HL-60 (cell line): ENCODE measurements at regions not wholly inside any gene's neighbourhood (a gene's known extent, or its start where the extent isn't known, plus 50 kb on each side); places are given as distances from the start of the nearest gene placed in this dataset.

Source experiments
- DNase-seq, 2 experiments: peaks; one replicate each; pipeline ENCODE4 v3.0.0-alpha.2; 2010 to 2020; ENCODE audit warnings: low read depth in 1 of 2, low spot score in 1 of 2
- H3K27ac ChIP-seq: fragments of 250-450 bp; sonication (Bioruptor Pico); replicated peaks from 2 replicates; pipeline ENCODE4 v1.5.1; 2020; ENCODE audit warnings: mild to moderate bottlenecking, moderate library complexity
- H3K27me3 ChIP-seq: fragments of 250-450 bp; sonication (Bioruptor Pico); 2 replicates; pipeline ENCODE4 v1.5.1; 2021; ENCODE audit warnings: mild to moderate bottlenecking, moderate library complexity; ENCODE audit not compliant: insufficient read depth, poor library complexity, severe bottlenecking
- H3K4me3 ChIP-seq: replicated peaks from 2 replicates; pipeline ENCODE4 v1.5.1; 2011; ENCODE audit warnings: mild to moderate bottlenecking, control low read depth, low read length; ENCODE audit not compliant: insufficient read depth
- CTCF ChIP-seq: IDR thresholded peaks from one replicate; pipeline ENCODE4 v1.5.1; 2011; ENCODE audit warnings: low read length, control low read depth, inconsistent platforms; ENCODE audit not compliant: insufficient read depth
- GABPA ChIP-seq: IDR thresholded peaks from 2 replicates; pipeline ENCODE4 v1.6.1; 2012; ENCODE audit warnings: low read depth
- POLR2AphosphoS5 ChIP-seq: IDR thresholded peaks from 2 replicates; pipeline ENCODE4 v1.6.1; 2012; ENCODE audit warnings: low read depth
- SPI1 ChIP-seq: IDR thresholded peaks from 2 replicates; pipeline ENCODE4 v1.6.1; 2012; ENCODE audit warnings: low read depth, mild to moderate bottlenecking, borderline replicate concordance
- TF ChIP-seq, protein P1 (sequence below): IDR thresholded peaks from 2 replicates; pipeline ENCODE4 v1.6.1; 2012; ENCODE audit warnings: low read depth; ENCODE audit not compliant: insufficient replicate concordance

GRCh38 chr6:142570221-142570671 lies 268.4 kb downstream of the ADGRG6 start:
- Histone ChIP-seq H3K4me3 (no peak overlapping the region), H3K27ac (no peak overlapping the region), H3K27me3 (peaks cover 2% of the 10 kb centered on the region)
- TF ChIP-seq CTCF (no peak), POLR2AphosphoS5 (no peak), SPI1 (no peak), GABPA (no peak)
- TF ChIP-seq, protein P1, sequence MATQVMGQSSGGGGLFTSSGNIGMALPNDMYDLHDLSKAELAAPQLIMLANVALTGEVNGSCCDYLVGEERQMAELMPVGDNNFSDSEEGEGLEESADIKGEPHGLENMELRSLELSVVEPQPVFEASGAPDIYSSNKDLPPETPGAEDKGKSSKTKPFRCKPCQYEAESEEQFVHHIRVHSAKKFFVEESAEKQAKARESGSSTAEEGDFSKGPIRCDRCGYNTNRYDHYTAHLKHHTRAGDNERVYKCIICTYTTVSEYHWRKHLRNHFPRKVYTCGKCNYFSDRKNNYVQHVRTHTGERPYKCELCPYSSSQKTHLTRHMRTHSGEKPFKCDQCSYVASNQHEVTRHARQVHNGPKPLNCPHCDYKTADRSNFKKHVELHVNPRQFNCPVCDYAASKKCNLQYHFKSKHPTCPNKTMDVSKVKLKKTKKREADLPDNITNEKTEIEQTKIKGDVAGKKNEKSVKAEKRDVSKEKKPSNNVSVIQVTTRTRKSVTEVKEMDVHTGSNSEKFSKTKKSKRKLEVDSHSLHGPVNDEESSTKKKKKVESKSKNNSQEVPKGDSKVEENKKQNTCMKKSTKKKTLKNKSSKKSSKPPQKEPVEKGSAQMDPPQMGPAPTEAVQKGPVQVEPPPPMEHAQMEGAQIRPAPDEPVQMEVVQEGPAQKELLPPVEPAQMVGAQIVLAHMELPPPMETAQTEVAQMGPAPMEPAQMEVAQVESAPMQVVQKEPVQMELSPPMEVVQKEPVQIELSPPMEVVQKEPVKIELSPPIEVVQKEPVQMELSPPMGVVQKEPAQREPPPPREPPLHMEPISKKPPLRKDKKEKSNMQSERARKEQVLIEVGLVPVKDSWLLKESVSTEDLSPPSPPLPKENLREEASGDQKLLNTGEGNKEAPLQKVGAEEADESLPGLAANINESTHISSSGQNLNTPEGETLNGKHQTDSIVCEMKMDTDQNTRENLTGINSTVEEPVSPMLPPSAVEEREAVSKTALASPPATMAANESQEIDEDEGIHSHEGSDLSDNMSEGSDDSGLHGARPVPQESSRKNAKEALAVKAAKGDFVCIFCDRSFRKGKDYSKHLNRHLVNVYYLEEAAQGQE, result no peak
- no peak for DNase-seq

GRCh38 chr6:142592876-142593275 lies 291.1 kb downstream of the ADGRG6 start:
- H3K27ac ChIP-seq, result no peak overlapping the region
- H3K27me3 ChIP-seq, result peaks cover 2% of the 10 kb centered on the region
- TF ChIP-seq, protein P1, result no peak
- TF ChIP-seq GABPA, result no peak
- TF ChIP-seq POLR2AphosphoS5, result no peak
- no peak for TF ChIP-seq SPI1
- no peak for TF ChIP-seq CTCF
- no peak for DNase-seq
- no peak overlapping the region for H3K4me3 ChIP-seq

DNA sequence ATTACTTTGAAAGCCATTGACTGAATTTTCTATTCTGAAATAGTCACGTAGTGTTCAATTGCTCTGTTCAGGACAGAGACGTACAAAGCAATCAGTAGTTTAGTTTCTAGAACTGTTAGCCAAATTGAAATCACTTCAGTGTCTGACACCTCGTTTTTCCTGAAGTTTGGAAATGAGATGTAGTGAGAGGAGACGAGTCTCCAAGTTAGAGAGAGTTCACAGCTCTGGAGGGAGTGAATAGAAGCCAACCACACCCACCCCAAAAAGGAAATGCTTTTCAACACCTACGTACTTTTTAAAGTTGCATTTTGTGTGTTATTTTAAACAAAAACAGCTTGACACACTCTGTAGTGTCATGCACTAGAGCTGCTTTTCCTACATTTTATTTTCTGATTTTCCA lies 296.0 kb downstream of the ADGRG6 start:
- Histone ChIP-seq H3K27me3 (peaks cover 2% of the 10 kb centered on the region), H3K4me3 (no peak overlapping the region), H3K27ac (no peak overlapping the region)
- no peak for TF ChIP-seq SPI1
- TF ChIP-seq, protein P1, result no peak
- no peak for TF ChIP-seq GABPA
- no peak for TF ChIP-seq POLR2AphosphoS5
- no peak for TF ChIP-seq CTCF
- DNase-seq, result no peak
